ENCODE measurements at regions not wholly inside any gene's neighbourhood (a gene's known extent, or its start where the extent isn't known, plus 50 kb on each side); places are given as distances from the start of the nearest gene placed in this dataset.

DNA sequence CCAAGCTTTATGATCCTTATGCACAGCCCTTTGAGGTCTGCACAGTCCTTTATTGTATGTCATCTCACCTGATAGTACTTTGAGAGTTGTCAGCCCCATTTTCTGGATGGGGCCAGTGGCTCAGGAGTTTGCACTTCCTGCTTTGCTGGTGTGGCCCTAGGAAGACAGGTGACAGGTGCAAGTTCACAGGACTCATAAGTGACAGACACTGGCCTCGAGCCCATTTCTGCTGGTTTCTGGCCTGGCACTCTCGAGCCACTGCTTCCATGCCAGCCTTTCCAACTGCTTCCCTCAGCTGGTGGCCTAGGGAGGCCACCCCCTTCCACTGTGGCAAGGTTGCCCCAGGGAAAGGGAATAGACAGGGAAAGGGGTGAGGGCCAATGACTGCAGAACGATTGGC, 84.4 kb upstream of the CCL1 start:
- H3K4me1 ChIP-seq = no peaks in the 10 kb centered on the region

DNA sequence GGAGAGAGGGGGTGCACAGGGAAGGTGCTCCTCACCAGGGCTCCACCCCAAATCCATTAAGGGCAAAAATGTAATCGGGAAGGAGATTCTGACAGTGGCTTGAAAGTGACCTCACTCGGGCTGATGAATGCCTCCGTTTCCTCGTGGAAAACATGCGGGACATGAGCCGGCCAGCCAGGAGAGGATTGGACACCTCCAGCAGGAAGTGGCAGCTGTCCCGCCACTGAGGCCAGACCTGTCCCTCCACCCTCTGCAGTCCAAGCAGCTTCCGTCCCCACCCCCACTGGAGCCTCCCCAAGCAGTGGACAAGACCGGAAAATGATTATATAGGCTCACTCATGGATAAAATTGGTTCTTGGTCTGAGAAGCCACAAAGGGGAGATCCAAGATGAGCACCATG, 82.1 kb upstream of the CCL1 start:
- intact Hi-C loops (cut with DNase I; ENCODE audit: low total_unique reads) = no loop called here
- no peak for DNase-seq
- H3K27me3 ChIP-seq = no peaks in the 10 kb centered on the region
- no peaks in the 10 kb centered on the region for H3K36me3 ChIP-seq
- H3K9me3 ChIP-seq = no peaks in the 10 kb centered on the region
- H3K4me1 ChIP-seq = no peaks in the 10 kb centered on the region
- H3K27ac ChIP-seq = no peak overlapping the region
- no peak for TF ChIP-seq POLR2A (IDR thresholded peaks at IDR 0.05)
- TF ChIP-seq, protein P1, sequence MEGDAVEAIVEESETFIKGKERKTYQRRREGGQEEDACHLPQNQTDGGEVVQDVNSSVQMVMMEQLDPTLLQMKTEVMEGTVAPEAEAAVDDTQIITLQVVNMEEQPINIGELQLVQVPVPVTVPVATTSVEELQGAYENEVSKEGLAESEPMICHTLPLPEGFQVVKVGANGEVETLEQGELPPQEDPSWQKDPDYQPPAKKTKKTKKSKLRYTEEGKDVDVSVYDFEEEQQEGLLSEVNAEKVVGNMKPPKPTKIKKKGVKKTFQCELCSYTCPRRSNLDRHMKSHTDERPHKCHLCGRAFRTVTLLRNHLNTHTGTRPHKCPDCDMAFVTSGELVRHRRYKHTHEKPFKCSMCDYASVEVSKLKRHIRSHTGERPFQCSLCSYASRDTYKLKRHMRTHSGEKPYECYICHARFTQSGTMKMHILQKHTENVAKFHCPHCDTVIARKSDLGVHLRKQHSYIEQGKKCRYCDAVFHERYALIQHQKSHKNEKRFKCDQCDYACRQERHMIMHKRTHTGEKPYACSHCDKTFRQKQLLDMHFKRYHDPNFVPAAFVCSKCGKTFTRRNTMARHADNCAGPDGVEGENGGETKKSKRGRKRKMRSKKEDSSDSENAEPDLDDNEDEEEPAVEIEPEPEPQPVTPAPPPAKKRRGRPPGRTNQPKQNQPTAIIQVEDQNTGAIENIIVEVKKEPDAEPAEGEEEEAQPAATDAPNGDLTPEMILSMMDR (IDR thresholded peaks at IDR 0.05) = no peak
- no peak overlapping the region for H3K4me3 ChIP-seq

More for the DNA sequence above, 84.4 kb upstream of the CCL1 start:
- no peaks in the 10 kb centered on the region for H3K27me3 ChIP-seq
- intact Hi-C loops (cut with DNase I; ENCODE audit: low total_unique reads) = no loop called here
- TF ChIP-seq, protein P1 (IDR thresholded peaks at IDR 0.05) = no peak
- TF ChIP-seq POLR2A (IDR thresholded peaks at IDR 0.05) = no peak
- no peaks in the 10 kb centered on the region for H3K36me3 ChIP-seq
- no peaks in the 10 kb centered on the region for H3K9me3 ChIP-seq
- H3K27ac ChIP-seq = no peak overlapping the region
- no peak overlapping the region for H3K4me3 ChIP-seq
- no peak for DNase-seq

DNA sequence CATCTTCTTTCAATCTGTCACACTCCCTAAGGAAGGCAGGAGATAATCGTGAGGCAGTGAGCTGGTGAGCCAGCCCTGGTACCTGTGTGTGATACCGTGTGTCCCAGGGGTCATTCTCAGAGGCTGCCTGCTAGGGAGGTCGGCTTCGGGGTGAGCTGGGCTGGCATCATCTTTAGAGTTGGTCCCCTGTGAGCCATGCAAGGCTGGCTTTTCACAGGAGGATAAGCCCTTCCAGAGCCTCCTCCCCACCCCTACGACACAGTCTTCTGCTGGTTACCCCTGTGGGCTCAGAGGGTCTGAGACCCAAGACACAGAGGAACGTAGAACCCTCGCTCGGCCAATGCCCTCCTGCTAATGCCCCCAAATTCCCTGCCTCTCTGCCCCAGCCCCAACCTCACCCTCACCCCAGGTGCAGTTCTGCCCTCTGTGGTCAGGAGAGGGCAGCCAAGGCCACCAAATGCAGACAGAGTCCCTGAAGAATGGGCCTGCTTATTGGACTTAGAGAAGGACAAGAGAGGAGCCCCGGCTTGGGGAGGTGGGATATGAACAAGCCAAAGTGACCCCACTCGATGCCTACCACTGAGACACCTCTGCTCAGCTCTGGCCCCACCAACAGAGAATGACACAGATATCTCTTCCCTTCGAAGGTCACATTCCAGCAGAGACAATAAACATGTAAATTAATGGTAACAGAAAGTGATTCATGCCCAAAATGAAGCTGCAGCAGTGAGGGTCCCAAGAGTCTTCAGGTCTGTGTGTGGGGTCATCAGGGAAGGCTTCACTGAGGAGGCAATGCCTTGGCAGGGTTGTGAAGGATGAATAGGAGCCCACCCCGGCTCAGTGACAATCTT, 80.8 kb upstream of the CCL1 start:
- Histone ChIP-seq H3K36me3 (no peaks in the 10 kb centered on the region), H3K4me1 (no peaks in the 10 kb centered on the region), H3K9me3 (no peaks in the 10 kb centered on the region), H3K27me3 (no peaks in the 10 kb centered on the region), H3K4me3 (no peak overlapping the region), H3K27ac (no peak overlapping the region)
- no peak for DNase-seq
- TF ChIP-seq, protein P1 (IDR thresholded peaks at IDR 0.05) = peak in 2 of 4 experiments; percentile 10 to 11
- no peak for TF ChIP-seq POLR2A (IDR thresholded peaks at IDR 0.05)
- intact Hi-C loops (cut with DNase I; ENCODE audit: low total_unique reads) = no loop called here

DNA sequence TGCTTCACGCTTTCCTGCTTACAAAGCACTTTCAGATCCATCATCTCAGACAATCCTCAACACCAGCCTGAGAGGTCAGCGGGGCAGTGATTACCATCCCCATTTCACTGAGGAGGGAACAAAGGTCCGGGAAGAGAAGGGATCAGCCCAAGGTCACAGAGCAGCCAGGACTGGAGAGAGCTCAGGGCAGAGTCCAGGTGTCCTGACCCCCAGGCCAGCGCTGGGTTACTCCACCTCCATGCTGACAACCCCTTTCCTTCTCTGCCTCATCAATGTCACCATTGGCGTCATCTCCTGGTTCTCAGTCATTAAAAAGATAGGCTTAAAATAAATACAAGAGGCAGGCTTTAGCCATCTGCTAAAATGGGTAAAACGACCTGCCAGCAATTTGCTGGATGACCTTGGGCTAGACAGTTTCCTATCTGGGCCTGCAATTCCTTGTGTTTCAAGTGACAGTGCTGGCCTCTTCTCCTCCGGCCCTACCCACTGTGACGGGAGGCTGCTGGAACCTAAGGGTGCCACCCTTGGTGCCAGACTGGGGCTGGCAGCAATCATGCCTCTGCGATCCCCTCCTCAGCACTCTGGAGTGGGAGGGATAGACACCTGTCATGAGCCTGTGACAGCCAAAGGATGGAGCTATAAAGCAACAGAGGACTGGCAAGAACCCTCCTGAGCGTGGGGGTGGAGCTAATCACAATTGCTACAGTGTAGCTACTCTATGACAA, 79.5 kb upstream of the CCL1 start:
- intact Hi-C loops (cut with DNase I; ENCODE audit: low total_unique reads) = no loop called here
- DNase-seq = no peak
- Histone ChIP-seq H3K36me3 (no peaks in the 10 kb centered on the region), H3K9me3 (no peaks in the 10 kb centered on the region), H3K27me3 (no peaks in the 10 kb centered on the region), H3K27ac (no peak overlapping the region), H3K4me1 (no peaks in the 10 kb centered on the region), H3K4me3 (no peak overlapping the region)
- TF ChIP-seq POLR2A (IDR thresholded peaks at IDR 0.05) = no peak
- TF ChIP-seq, protein P1 (IDR thresholded peaks at IDR 0.05) = no peak

DNA sequence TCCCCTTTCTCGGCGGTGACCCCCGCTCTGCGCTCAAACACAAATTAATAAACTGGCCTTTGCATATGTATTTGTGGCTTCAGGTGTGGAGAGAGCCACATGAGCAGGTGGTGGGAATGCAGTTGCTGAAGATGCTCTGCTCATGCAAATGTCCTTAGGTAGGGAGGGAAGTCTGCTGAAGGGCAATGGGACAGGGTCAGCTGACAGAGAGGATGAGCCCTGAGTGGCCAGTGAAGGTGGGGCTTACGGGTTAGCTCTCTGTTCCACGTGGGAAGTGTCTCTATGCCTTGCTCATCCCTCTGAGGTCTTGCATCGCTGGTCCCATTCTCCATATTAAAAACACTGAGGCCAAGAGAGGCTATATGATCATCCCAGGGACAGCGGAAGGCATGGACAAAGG, 74.2 kb upstream of the CCL1 start:
- TF ChIP-seq, protein P1 (IDR thresholded peaks at IDR 0.05) = no peak
- no peak for TF ChIP-seq POLR2A (IDR thresholded peaks at IDR 0.05)
- intact Hi-C loops (cut with DNase I; ENCODE audit: low total_unique reads) = no loop called here
- no peaks in the 10 kb centered on the region for H3K9me3 ChIP-seq
- no peak overlapping the region for H3K4me3 ChIP-seq
- no peak for DNase-seq
- H3K4me1 ChIP-seq = no peaks in the 10 kb centered on the region
- no peaks in the 10 kb centered on the region for H3K36me3 ChIP-seq
- no peak overlapping the region for H3K27ac ChIP-seq
- H3K27me3 ChIP-seq = no peaks in the 10 kb centered on the region

Measured in uterus (tissue), 3 donors.